Ureter (tissue), 1 donor: ENCODE measurements at regions not wholly inside any gene's neighbourhood (a gene's known extent, or its start where the extent isn't known, plus 50 kb on each side); places are given as distances from the start of the nearest gene placed in this dataset.

Experiments
- DNase-seq: peaks from one replicate; pipeline ENCODE4 v3.0.0-alpha.2; 2020; ENCODE audit warnings: low spot score
- donor health status: DM: yes; HTN: yes; CAD: no.

- no peak for DNase-seq
These were observed 190.1 kb downstream of the FOXO1 start for GRCh38 chr13:40476175-40476958.

- no peak for DNase-seq
These were observed 188.5 kb downstream of the FOXO1 start for GRCh38 chr13:40477623-40478608.

- DNase-seq = no peak
These were observed 187.7 kb downstream of the FOXO1 start for GRCh38 chr13:40478775-40479174.

- no peak for DNase-seq
These were observed 187.1 kb downstream of the FOXO1 start for GRCh38 chr13:40479196-40479845.

- no peak for DNase-seq
These were observed 186.2 kb downstream of the FOXO1 start for GRCh38 chr13:40480012-40480914.

- no peak for DNase-seq
These were observed 185.4 kb downstream of the FOXO1 start for GRCh38 chr13:40480915-40481516.

GRCh38 chr13:40483601-40484000 is 182.8 kb downstream of the FOXO1 start:
- no peak for DNase-seq

- DNase-seq = no peak
These were observed 182.2 kb downstream of the FOXO1 start for GRCh38 chr13:40484101-40484800.

GRCh38 chr13:40484974-40485373 is 181.5 kb downstream of the FOXO1 start:
- DNase-seq = no peak

- DNase-seq = no peak
These were observed 180.6 kb downstream of the FOXO1 start for GRCh38 chr13:40485611-40486517.

- no peak for DNase-seq
These were observed 179.8 kb downstream of the FOXO1 start for GRCh38 chr13:40486518-40487163.

GRCh38 chr13:40488869-40489391 is 177.5 kb downstream of the FOXO1 start:
- no peak for DNase-seq

GRCh38 chr13:40490086-40490758 is 176.2 kb downstream of the FOXO1 start:
- no peak for DNase-seq

- no peak for DNase-seq
These were observed 173.9 kb downstream of the FOXO1 start for GRCh38 chr13:40492511-40492910.

- no peak for DNase-seq
These were observed 171.9 kb downstream of the FOXO1 start for GRCh38 chr13:40494513-40494912.

GRCh38 chr13:40494946-40495620 is 171.4 kb downstream of the FOXO1 start:
- no peak for DNase-seq

GRCh38 chr13:40495621-40496001 is 170.8 kb downstream of the FOXO1 start:
- no peak for DNase-seq
